Endometrium (tissue), 2 donors: ENCODE measurements at regions not wholly inside any gene's neighbourhood (a gene's known extent, or its start where the extent isn't known, plus 50 kb on each side); places are given as distances from the start of the nearest gene placed in this dataset.
"Not testable (repeated sequence)": the region's sequence is repeated elsewhere in the genome, so short reads cannot be mapped to it uniquely, and the experiment has no call there.

Source experiments
- FAIRE-seq: peaks from 2 replicates; lab custom pipeline; 2012; peaks lifted over from hg19 to GRCh38; lab: Jason Lieb, UNC
- donor health status: control.
- donor health status: control.

- FAIRE-seq: no peak
These were observed 185.4 kb downstream of the IGLL1 start for GRCh38 chr22:23394525-23395326.

- FAIRE-seq: no peak
These were observed 186.3 kb downstream of the IGLL1 start for GRCh38 chr22:23393721-23394320.

- FAIRE-seq: not testable (repeated sequence)
These were observed 186.9 kb downstream of the IGLL1 start for GRCh38 chr22:23393199-23393598.

- no peak for FAIRE-seq
These were observed 187.5 kb downstream of the IGLL1 start for GRCh38 chr22:23392420-23393121.

- FAIRE-seq: no peak
These were observed 189.1 kb downstream of the IGLL1 start for GRCh38 chr22:23391022-23391421.

- no peak for FAIRE-seq
These were observed 190.6 kb downstream of the IGLL1 start for GRCh38 chr22:23389271-23390071.

GRCh38 chr22:23388517-23388890, 191.6 kb downstream of the IGLL1 start:
- FAIRE-seq: no peak

- no peak for FAIRE-seq
These were observed 192.1 kb downstream of the IGLL1 start for GRCh38 chr22:23387827-23388516.

DNA sequence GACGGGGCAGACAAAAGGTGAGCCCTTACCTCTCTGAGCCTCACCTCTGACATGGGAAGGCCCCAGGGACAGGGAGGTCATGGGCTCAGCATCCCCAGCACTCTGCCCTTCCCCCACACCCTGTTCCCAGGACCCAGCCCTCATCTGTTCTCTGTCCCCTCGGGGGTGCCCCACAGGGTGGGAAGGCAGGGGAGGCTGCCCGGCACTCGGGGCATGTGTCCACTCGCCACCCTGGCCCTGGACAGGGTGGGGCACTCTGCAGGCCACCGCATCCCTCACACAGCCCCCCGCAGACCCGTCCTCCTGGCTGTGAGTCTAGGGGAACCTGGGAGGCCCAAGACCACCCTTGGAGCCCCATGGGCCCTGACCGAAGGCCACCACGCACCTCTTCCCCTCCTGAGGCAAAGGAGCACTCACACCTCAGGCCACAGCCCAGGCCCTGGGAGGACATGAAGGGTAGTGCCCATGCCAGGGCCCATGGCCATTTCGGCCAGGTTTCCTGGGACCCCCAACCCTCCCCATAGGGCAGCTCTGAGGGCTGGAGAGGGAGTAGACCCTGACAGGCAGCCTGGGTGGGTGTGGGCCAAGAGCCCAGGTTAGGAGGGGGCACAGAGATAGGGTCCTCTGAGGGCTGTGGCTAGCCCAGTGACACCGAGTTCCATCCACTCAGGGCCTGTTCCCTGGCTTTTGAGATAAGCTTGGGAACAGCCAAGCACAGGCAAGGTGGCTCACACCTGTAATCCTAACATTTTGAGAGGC, 193.1 kb downstream of the IGLL1 start:
- no peak for FAIRE-seq

GRCh38 chr22:23385678-23386631, 194.1 kb downstream of the IGLL1 start:
- FAIRE-seq: no peak

- FAIRE-seq: no peak
These were observed 195.0 kb downstream of the IGLL1 start for GRCh38 chr22:23384923-23385677.

DNA sequence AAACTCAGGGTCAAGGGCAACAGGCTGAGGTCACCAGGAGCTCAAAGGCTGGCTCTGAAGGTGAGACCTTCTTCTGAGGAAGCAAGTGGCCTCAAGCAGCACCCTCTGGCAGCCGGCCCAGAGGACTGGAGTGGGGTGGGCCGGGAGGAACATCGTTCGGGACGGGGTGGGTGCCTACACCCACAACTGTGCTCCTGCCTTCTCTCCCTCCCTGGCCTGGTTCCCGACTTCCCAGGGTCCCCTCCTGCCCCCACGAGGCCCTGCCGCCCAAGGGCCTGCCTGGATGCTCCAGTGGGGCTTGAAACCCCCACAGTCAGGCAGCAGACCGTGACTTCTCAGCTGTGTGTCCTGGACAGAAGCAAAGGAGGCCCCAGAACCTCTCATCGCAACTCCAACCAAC, 195.7 kb downstream of the IGLL1 start:
- FAIRE-seq: no peak

GRCh38 chr22:23383491-23384361, 196.4 kb downstream of the IGLL1 start:
- no peak for FAIRE-seq

DNA sequence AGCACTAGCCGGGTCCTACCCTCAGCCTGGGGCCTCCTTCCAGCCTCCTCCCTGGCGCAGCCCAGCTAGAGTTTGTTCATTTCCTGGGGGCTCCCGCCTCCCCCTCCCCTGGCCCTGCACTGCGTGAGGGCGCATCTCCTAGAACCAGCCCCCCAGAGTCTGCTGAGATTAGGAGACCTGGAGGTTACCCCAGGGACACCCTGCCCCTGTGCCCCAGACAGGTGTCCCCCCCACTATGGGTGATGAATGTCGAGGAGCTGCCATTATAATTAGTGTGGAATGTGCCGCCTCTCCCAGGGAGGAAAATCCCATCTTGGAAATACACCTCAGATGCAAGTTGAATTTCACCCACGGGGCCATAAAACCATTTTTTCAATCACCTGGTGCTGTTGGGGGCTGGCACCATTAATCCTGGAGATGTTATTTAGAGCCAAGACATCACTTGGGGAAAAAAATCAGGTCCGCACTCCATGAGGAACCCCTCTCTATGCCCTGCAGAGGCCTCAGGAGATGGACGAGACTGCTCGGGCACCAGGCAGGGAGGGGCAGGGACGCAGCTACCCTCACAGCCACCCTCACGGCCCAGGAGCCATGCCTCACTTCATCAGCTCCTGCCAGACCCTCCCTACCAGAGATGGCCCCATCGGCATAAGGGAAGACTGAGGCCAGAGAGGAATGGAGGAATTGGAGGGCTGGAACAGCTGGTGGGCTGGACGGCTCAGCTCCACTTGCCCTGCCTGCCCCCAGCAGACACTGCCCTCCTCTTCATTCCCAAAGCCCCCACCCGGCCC, 197.5 kb downstream of the IGLL1 start:
- no peak for FAIRE-seq

DNA sequence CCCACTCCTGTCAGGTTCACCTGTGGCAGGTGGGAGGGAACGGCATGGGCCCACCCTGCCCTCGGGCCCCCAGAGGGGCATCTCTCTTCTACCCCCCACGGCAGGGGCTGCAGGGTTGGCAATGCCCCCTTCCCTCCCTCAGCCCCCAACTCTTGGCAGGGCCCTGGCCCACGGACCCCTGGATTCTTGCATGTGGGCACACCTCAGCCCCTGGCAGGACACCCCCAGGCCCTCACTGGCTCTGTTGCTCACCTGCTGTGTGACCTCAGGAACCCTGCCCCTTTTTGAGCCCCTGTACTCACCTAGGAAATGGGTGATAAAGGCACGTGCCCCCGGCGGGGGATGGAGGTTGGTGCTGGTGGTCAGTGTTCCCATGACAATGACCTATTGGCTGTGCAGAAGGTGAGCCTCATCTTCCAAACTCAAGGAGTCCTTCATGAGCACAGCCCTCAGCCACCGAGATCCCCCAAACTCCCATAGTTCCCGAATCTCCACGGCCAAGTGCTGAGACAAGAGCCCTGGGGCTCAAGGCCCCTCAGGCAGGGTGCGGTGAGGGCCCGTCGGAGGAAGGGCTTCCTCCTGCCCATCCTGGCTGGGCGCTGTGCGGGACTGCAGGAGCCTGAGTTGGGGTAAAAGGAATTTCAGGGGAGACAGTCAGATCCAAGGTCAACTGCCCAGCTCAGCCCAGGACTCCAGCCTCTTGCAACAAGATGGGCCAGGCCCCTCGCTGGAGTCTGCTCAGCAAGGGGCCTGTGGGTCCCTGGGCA, 198.2 kb downstream of the IGLL1 start:
- FAIRE-seq: no peak

DNA sequence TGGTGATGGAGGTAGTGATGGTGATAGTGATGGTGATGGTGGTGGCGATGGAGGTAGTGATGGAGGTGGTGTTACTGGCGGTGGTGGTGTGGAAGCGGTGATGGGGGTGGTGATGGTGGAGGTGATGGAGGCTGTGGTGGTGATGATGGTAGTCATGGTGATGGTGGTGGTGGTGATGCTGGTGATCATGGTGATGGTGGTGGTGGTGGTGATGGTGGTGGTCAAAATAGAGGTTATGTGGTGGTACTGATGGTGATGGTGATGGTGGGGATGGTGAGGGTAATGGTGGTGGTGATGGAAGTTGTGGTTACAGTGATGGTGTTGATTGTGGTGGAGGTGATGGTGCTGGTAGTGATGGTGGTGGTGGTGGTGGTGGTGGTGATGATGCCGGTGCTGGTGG, 199.2 kb downstream of the IGLL1 start:
- no peak for FAIRE-seq

- no peak for FAIRE-seq
These were observed 199.9 kb downstream of the IGLL1 start for GRCh38 chr22:23380230-23380573.
